ENCODE measurements at regions not wholly inside any gene's neighbourhood (a gene's known extent, or its start where the extent isn't known, plus 50 kb on each side); places are given as distances from the start of the nearest gene placed in this dataset.

DNA sequence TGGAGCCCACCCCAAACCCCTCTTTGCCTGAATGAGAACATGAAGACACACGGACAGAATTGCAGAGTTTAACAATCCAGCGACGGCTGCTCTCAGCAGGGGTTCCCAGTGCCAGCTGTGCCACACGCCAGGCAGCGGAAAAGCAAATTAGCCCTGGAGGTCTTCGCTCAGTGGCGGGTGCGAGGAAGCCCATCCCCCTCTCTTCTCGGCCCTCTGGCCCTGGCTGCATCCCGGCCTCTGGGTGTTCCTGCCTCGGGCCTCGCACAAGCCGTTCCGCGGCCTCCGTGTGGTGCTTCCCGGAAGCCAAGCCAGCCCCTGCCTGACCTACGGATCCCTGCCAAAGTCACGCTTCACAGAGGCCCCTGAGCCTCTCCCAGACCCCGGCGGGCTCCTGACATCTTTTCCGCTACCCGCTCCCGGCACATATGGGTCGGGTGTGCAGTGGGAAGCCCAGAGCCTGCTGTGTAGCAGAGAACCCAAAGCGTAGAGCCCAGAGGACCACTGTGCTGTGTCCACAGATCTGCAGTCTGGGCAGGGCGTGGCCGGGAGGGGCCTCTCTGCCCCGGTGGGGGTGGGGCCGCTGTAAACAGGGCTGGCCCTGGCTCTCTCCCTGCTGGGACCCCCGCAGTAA, 70.7 kb upstream of the GALNT9 start:
- Histone ChIP-seq H3K36me3 (ENCODE audit: control insufficient read depth, insufficient read depth, low read length) (no peaks in the 10 kb centered on the region), H2AK5ac (ENCODE audit: low read depth, low read length) (no peak overlapping the region), H3K9me3 (ENCODE audit: control insufficient read depth, insufficient read depth, low read length) (no peaks in the 10 kb centered on the region; the same call in 1 of the 2 replicates), H3K56ac (ENCODE audit: extremely low read depth, insufficient read depth, low read length) (no peak overlapping the region), H3K4me1 (ENCODE audit: control insufficient read depth, insufficient read depth, low read length) (no peaks in the 10 kb centered on the region), H2BK20ac (ENCODE audit: low read depth, low read length) (no peak overlapping the region), H3K79me1 (ENCODE audit: low read depth in 1 of 2, low read length in 2 of 2) (no peaks in the 10 kb centered on the region), H4K91ac (ENCODE audit: insufficient read depth, low read depth, low read length) (no peak overlapping the region), H4K20me1 (ENCODE audit: insufficient read depth, low read length) (no peaks in the 10 kb centered on the region), H3K4me3 (ENCODE audit: insufficient read depth, low read depth, low read length) (no peak overlapping the region), H3K4me2 (ENCODE audit: low read depth, low read length) (no peak overlapping the region), H3K27me3 (ENCODE audit: control insufficient read depth, insufficient read depth, low read length) (peaks cover 18% of the 10 kb centered on the region; the same call in 1 of the 2 replicates), H3K18ac (ENCODE audit: low read depth, low read length) (no peak overlapping the region), H3K23ac (ENCODE audit: low read depth, low read length) (no peak overlapping the region), H2AK9ac (replicated peaks; ENCODE audit: low read depth, low read length, poor library complexity) (peak overlapping the region; percentile 37), H3K14ac (replicated peaks; ENCODE audit: low read depth, low read length) (no peak overlapping the region), H2BK5ac (ENCODE audit: low read depth, low read length, poor library complexity, severe bottlenecking) (no peak overlapping the region), H4K5ac (ENCODE audit: low read depth, low read length) (no peak overlapping the region), H3K27ac (ENCODE audit: insufficient read depth, low read length) (no peak overlapping the region), H3K4ac (ENCODE audit: low read depth, low read length) (no peak overlapping the region), H2BK15ac (ENCODE audit: low read depth, low read length) (no peak overlapping the region), H2AFZ (replicated peaks; ENCODE audit: low read length, poor library complexity) (no peak overlapping the region), H4K8ac (ENCODE audit: low read depth in 2 of 2, low read length in 2 of 2) (no peak overlapping the region), H2BK120ac (ENCODE audit: low read depth, low read length) (no peak overlapping the region), H3K9ac (ENCODE audit: low read depth, low read length) (no peak overlapping the region), H3K9me1 (ENCODE audit: insufficient read depth, low read length) (no peaks in the 10 kb centered on the region)
- POLR2A ChIA-PET (ENCODE audit: unreplicated experiment), result no interaction called here
- BruUV-seq (replicated peaks), result no TSS peak
- intact Hi-C loops (cut with micrococcal nuclease), result no loop called here
- dilution Hi-C loops (cut with HindIII; ENCODE audit: low sequenced_read_pairs, unreplicated experiment), result no loop called here
- TF ChIP-seq, protein P1, sequence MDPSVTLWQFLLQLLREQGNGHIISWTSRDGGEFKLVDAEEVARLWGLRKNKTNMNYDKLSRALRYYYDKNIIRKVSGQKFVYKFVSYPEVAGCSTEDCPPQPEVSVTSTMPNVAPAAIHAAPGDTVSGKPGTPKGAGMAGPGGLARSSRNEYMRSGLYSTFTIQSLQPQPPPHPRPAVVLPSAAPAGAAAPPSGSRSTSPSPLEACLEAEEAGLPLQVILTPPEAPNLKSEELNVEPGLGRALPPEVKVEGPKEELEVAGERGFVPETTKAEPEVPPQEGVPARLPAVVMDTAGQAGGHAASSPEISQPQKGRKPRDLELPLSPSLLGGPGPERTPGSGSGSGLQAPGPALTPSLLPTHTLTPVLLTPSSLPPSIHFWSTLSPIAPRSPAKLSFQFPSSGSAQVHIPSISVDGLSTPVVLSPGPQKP (IDR thresholded peaks at IDR 0.05; ENCODE audit: borderline replicate concordance, low read depth, low read length), result no peak
- TF ChIP-seq NFE2L2 (IDR thresholded peaks at IDR 0.05; ENCODE audit: low read depth, low read length) (no peak), MAFK (IDR thresholded peaks at IDR 0.05; ENCODE audit: low read depth, low read length) (no peak), CHD1 (IDR thresholded peaks at IDR 0.05; ENCODE audit: low read depth, low read length) (no peak), MXI1 (IDR thresholded peaks at IDR 0.05; ENCODE audit: borderline replicate concordance, low read depth, low read length) (no peak), BHLHE40 (IDR thresholded peaks at IDR 0.05; ENCODE audit: low read depth, low read length) (no peak), SMC3 (IDR thresholded peaks at IDR 0.05; ENCODE audit: low read depth, low read length) (no peak), POLR2A (IDR thresholded peaks at IDR 0.05; ENCODE audit: low read depth, low read length) (no peak), RAD21 (IDR thresholded peaks at IDR 0.05; ENCODE audit: low read length) (no peak)
- TF ChIP-seq, protein P2, sequence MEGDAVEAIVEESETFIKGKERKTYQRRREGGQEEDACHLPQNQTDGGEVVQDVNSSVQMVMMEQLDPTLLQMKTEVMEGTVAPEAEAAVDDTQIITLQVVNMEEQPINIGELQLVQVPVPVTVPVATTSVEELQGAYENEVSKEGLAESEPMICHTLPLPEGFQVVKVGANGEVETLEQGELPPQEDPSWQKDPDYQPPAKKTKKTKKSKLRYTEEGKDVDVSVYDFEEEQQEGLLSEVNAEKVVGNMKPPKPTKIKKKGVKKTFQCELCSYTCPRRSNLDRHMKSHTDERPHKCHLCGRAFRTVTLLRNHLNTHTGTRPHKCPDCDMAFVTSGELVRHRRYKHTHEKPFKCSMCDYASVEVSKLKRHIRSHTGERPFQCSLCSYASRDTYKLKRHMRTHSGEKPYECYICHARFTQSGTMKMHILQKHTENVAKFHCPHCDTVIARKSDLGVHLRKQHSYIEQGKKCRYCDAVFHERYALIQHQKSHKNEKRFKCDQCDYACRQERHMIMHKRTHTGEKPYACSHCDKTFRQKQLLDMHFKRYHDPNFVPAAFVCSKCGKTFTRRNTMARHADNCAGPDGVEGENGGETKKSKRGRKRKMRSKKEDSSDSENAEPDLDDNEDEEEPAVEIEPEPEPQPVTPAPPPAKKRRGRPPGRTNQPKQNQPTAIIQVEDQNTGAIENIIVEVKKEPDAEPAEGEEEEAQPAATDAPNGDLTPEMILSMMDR (conservative IDR thresholded peaks at IDR 0.05; ENCODE audit: low read depth, low read length), result no peak
- DNase-seq (no peak), ATAC-seq (ENCODE audit: low read depth) (no peak)
- CTCF ChIA-PET, result no interaction called here
- in situ Hi-C loops (cut with MboI; ENCODE audit: low sequenced_read_pairs), result no loop called here
- WGBS, 2 experiments (ENCODE audit: extremely low coverage in 2 of 2, insufficient read length in 1 of 2), result 18% methylated on average over 25 of the region's 31 CpGs; no CpG with 5 or more reads in 1 of the 2 experiments

All from IMR-90 (cell line).